Gastrocnemius medialis (tissue), 4 donors: ENCODE measurements at regions not wholly inside any gene's neighbourhood (a gene's known extent, or its start where the extent isn't known, plus 50 kb on each side); places are given as distances from the start of the nearest gene placed in this dataset.

Experiments used
- ATAC-seq, 2 donors: fragments of 150-250 bp; one replicate each; pipeline ENCODE4 v1.9.1; 2016
- DNase-seq, 2 donors: peaks; one replicate each; pipeline ENCODE4 v3.0.0-alpha.2; 2019
- H3K27ac ChIP-seq, 4 donors: fragments of 200-600 bp; sonication (generic); 1 replicate in 1 of 4; 2 replicates in 3 of 4; pipeline ENCODE4 v1.5.1; 2016 to 2018; ENCODE audit warnings: mild to moderate bottlenecking in 2 of 4, moderate library complexity in 1 of 4
- H3K27me3 ChIP-seq, 3 donors: fragments of 200-600 bp; sonication (generic) in 2 of 3; 1 replicate in 1 of 3; 2 replicates in 2 of 3; pipeline versions ENCODE4 v1.5.1 to v1.6.0; 2016 to 2019; ENCODE audit warnings: mild to moderate bottlenecking in 1 of 3, moderate library complexity in 1 of 3
- H3K36me3 ChIP-seq, 2 donors: fragments of 200-600 bp; sonication (generic) in 1 of 2; one replicate each; pipeline ENCODE4 v1.5.1; 2017 to 2018
- H3K4me1 ChIP-seq, 2 donors: fragments of 200-600 bp; sonication (generic) in 1 of 2; one replicate each; pipeline ENCODE4 v1.5.1; 2016 to 2017; ENCODE audit warnings: mild to moderate bottlenecking in 2 of 2
- H3K4me3 ChIP-seq, 4 donors: fragments of 200-600 bp; sonication (generic) in 3 of 4; 1 replicate in 1 of 4; 2 replicates in 3 of 4; pipeline ENCODE4 v1.5.1; 2016 to 2019; ENCODE audit warnings: mild to moderate bottlenecking in 2 of 4
- H3K9me3 ChIP-seq, 3 donors: fragments of 200-600 bp; sonication (generic) in 2 of 3; 1 replicate in 1 of 3; 2 replicates in 2 of 3; pipeline ENCODE4 v1.5.1; 2016 to 2019
- POLR2A ChIP-seq, 2 donors: fragments of 450-650 bp; IDR thresholded peaks; one replicate each; pipeline ENCODE4 v1.6.1; 2017; ENCODE audit warnings: antibody characterized with exemption in 2 of 2, mild to moderate bottlenecking in 2 of 2, moderate library complexity in 2 of 2
- in situ Hi-C, 4 donors: fragments of 200-750 bp; cut with MboI; loops; one replicate each; pipeline versions ENCODE4 v1.15.0 to v1.8.0; 2017; ENCODE audit warnings: low sequenced_read_pairs in 4 of 4
- intact Hi-C: fragments of 100-400 bp; cut with DNase I; formaldehyde crosslinking; loops from one replicate; pipeline ENCODE4 v1.15.1; 2023; ENCODE audit warnings: low total_unique reads
- TF ChIP-seq, protein P1 (sequence below), 5 experiments: fragments of 450-650 bp in 3 of 5; fragments of 200-600 bp in 2 of 5; sonication (generic) in 2 of 5; IDR thresholded peaks in 4 of 5; conservative IDR thresholded peaks in 1 of 5; 1 replicate in 4 of 5; 2 replicates in 1 of 5; pipeline ENCODE4 v1.5.1; 2016 to 2019; ENCODE audit warnings: antibody characterized with exemption in 5 of 5, mild to moderate bottlenecking in 3 of 5, moderate library complexity in 3 of 5

DNA sequence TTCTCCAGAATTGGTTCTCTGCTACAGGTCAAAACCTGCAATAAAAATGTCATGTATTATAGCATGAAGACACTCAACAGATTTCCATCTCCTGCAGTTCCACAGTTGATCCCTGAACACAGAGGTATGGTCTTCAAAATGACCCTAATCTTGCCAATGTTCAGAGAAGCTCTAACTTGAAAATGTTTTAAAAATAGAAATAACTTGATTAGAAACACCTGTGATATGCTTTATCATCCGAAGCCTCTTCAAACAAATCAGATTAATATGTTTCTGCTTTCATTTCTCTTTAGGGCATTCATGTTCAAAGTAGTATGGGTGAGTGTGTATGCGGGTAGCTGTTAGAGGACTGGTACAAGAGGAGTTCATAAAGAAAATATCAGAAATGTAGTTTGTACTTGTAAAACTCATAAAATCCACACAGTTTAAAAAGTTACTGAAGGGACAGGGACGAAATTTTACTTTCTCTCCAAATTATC, 60.4 kb downstream of the KCNRG start:
- H3K27ac ChIP-seq, result peak overlapping the region in 1 of 4 donors; percentile 20
- H3K27me3 ChIP-seq, result no peaks in the 10 kb centered on the region
- in situ Hi-C loops, result loop anchor here in 1 of 4 donors (10.0 to 25.0 kb wide), 2 partner anchors 71 to 462 kb away; no protein-coding TSS in a partner anchor

DNA sequence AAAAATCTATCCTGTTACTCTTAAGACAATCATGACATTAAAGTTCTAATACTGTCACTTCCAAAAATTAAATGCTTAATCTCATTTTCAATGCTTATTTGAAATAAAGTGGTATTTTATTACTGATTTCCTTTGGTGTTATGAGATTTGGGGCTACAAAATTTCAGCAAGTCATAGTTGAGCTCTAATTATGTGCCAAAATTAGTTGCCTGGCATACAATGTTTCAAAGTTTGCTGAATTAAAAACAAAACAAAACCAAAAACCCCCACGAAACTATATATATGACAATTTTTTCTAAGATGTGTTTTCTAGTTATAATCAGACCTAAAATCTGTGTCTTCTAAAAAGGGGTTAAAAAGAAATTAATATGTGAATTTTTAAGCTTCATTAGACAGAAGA, 62.2 kb downstream of the KCNRG start:
- in situ Hi-C loops, result loop anchor here in 1 of 4 donors (10.0 to 25.0 kb wide), 2 partner anchors 73 to 460 kb away; no protein-coding TSS in a partner anchor
- ATAC-seq, result no peak

More for the DNA sequence above, 60.4 kb downstream of the KCNRG start:
- Histone ChIP-seq H3K4me1 (peaks cover 43 to 49% of the 10 kb centered on the region in 2 donors), H3K4me3 (no peak overlapping the region), H3K9me3 (no peaks in the 10 kb centered on the region), H3K36me3 (no peaks in the 10 kb centered on the region)
- ATAC-seq, result no peak
- no peak for TF ChIP-seq POLR2A (IDR thresholded peaks at IDR 0.05)
- TF ChIP-seq, protein P1, sequence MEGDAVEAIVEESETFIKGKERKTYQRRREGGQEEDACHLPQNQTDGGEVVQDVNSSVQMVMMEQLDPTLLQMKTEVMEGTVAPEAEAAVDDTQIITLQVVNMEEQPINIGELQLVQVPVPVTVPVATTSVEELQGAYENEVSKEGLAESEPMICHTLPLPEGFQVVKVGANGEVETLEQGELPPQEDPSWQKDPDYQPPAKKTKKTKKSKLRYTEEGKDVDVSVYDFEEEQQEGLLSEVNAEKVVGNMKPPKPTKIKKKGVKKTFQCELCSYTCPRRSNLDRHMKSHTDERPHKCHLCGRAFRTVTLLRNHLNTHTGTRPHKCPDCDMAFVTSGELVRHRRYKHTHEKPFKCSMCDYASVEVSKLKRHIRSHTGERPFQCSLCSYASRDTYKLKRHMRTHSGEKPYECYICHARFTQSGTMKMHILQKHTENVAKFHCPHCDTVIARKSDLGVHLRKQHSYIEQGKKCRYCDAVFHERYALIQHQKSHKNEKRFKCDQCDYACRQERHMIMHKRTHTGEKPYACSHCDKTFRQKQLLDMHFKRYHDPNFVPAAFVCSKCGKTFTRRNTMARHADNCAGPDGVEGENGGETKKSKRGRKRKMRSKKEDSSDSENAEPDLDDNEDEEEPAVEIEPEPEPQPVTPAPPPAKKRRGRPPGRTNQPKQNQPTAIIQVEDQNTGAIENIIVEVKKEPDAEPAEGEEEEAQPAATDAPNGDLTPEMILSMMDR (IDR thresholded peaks at IDR 0.05 in 4 of 5, conservative IDR thresholded peaks at IDR 0.05 in 1 of 5), result no peak
- intact Hi-C loops, result no loop called here
- no peak for DNase-seq

GRCh38 chr13:50078231-50078894, 63.1 kb downstream of the KCNRG start:
- Histone ChIP-seq H3K27me3 (no peaks in the 10 kb centered on the region), H3K9me3 (no peaks in the 10 kb centered on the region), H3K4me3 (peak overlapping the region in 1 of 4 donors; percentile 68), H3K27ac (peak overlapping the region; percentile 13 to 87 (median 14)), H3K36me3 (no peaks in the 10 kb centered on the region), H3K4me1 (peaks cover 44 to 69% of the 10 kb centered on the region in 2 donors)
- DNase-seq, result no peak
- in situ Hi-C loops (loop anchor here in 1 of 4 donors (10.0 to 25.0 kb wide), 2 partner anchors 74 to 459 kb away; no protein-coding TSS in a partner anchor), intact Hi-C loops (no loop called here)
- TF ChIP-seq, protein P1 (IDR thresholded peaks at IDR 0.05 in 4 of 5, conservative IDR thresholded peaks at IDR 0.05 in 1 of 5), result no peak
- TF ChIP-seq POLR2A (IDR thresholded peaks at IDR 0.05), result no peak
- ATAC-seq, result no peak

More for the DNA sequence above, 62.2 kb downstream of the KCNRG start:
- Histone ChIP-seq H3K36me3 (no peaks in the 10 kb centered on the region), H3K4me1 (peaks cover 45 to 61% of the 10 kb centered on the region in 2 donors), H3K27ac (peak overlapping the region; percentile 15 to 87 (median 22)), H3K4me3 (no peak overlapping the region), H3K27me3 (no peaks in the 10 kb centered on the region), H3K9me3 (no peaks in the 10 kb centered on the region)
- intact Hi-C loops, result no loop called here
- DNase-seq, result no peak
- TF ChIP-seq, protein P1 (IDR thresholded peaks at IDR 0.05 in 4 of 5, conservative IDR thresholded peaks at IDR 0.05 in 1 of 5), result no peak
- TF ChIP-seq POLR2A (IDR thresholded peaks at IDR 0.05), result no peak

DNA sequence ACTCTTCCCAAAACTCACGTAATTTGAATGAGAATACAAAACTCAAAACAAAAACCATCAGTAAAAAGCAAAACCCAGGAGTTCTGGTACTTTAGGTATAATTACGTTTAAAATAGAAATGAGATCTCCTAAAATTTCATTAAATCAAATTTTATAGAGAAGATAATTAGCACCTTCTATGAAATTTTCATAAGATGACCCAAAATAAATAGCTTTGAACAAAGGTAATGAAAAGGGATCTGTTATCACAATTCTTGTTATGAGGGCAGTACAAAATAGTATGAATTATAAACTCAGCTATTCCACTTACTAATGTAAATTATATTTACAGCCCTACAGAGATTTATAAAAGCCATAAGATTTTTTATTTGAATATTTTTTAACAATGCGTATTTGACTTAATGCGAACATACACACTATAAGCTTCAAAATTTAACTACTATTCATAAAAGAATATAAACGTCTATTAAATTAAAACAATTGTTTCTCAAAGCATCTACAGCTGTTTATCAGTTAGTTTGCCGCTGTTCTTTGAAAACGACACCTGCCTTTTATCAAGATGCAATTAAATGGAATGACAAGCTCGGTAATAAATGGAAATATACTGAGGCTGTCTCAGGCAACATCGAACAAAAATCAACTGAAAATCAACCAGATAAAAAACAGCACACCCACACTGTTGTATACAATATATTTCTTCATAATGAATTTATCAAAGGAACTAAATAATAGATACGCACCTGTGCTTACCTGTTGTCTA, 63.8 kb downstream of the KCNRG start:
- intact Hi-C loops, result no loop called here
- H3K4me1 ChIP-seq, result peaks cover 51 to 76% of the 10 kb centered on the region in 2 donors

More for the DNA sequence above, 63.8 kb downstream of the KCNRG start:
- no peaks in the 10 kb centered on the region for H3K27me3 ChIP-seq
- ATAC-seq (no peak), DNase-seq (no peak)
- H3K27ac ChIP-seq, result peak overlapping the region in 3 of 4 donors; percentile 13 to 87 (median 73)
- no peaks in the 10 kb centered on the region for H3K9me3 ChIP-seq
- TF ChIP-seq POLR2A (IDR thresholded peaks at IDR 0.05), result no peak
- TF ChIP-seq, protein P1 (IDR thresholded peaks at IDR 0.05 in 4 of 5, conservative IDR thresholded peaks at IDR 0.05 in 1 of 5), result no peak
- no peaks in the 10 kb centered on the region for H3K36me3 ChIP-seq
- H3K4me3 ChIP-seq, result peak overlapping the region in 1 of 4 donors; percentile 68
- in situ Hi-C loops, result loop anchor here in 1 of 4 donors (10.0 to 25.0 kb wide), 2 partner anchors 74 to 458 kb away; no protein-coding TSS in a partner anchor
